Stimulated activated CD8-positive, alpha-beta memory T cell treated with anti-CD3 and anti-CD28 coated beads, Interleukin-12 subunit alpha, Interleukin-12 subunit beta, amount 100 ng/mL, for 4 hours (primary cell): ENCODE measurements at regions not wholly inside any gene's neighbourhood (a gene's known extent, or its start where the extent isn't known, plus 50 kb on each side); places are given as distances from the start of the nearest gene placed in this dataset.

Experiments
- DNase-seq: peaks from one replicate; pipeline ENCODE4 v3.0.0-alpha.2; 2020; ENCODE audit warnings: low read depth

- DNase-seq = no peak
Measured at GRCh38 chr14:105776924-105777323, 250.5 kb downstream of the TMEM121 start.

GRCh38 chr14:105783707-105784106, 257.3 kb downstream of the TMEM121 start:
- DNase-seq = no peak

GRCh38 chr14:105793836-105794235, 267.5 kb downstream of the TMEM121 start:
- DNase-seq = no peak

GRCh38 chr14:105797546-105797945, 271.2 kb downstream of the TMEM121 start:
- no peak for DNase-seq

- DNase-seq = no peak
Measured at GRCh38 chr14:105805701-105806100, 279.3 kb downstream of the TMEM121 start.

GRCh38 chr14:105806568-105806967, 280.2 kb downstream of the TMEM121 start:
- DNase-seq = no peak

- DNase-seq = no peak
Measured at GRCh38 chr14:105817971-105818711, 291.8 kb downstream of the TMEM121 start.

- DNase-seq = no peak
Measured at GRCh38 chr14:105818712-105819005, 292.3 kb downstream of the TMEM121 start.

GRCh38 chr14:105830171-105830570, 303.8 kb downstream of the TMEM121 start:
- DNase-seq = no peak

- no peak for DNase-seq
Measured at GRCh38 chr14:105836160-105836559, 309.8 kb downstream of the TMEM121 start.

- DNase-seq = no peak
Measured at GRCh38 chr14:105836730-105837129, 310.3 kb downstream of the TMEM121 start.

- DNase-seq = no peak
Measured at GRCh38 chr14:105837349-105838063, 311.1 kb downstream of the TMEM121 start.

- DNase-seq = no peak
Measured at GRCh38 chr14:105838107-105838506, 311.7 kb downstream of the TMEM121 start.

- DNase-seq = no peak
Measured at GRCh38 chr14:105838591-105839424, 312.4 kb downstream of the TMEM121 start.

GRCh38 chr14:105839425-105840265, 313.3 kb downstream of the TMEM121 start:
- no peak for DNase-seq

GRCh38 chr14:105840266-105841021, 314.1 kb downstream of the TMEM121 start:
- DNase-seq = no peak

GRCh38 chr14:105841022-105842009, 314.9 kb downstream of the TMEM121 start:
- DNase-seq = no peak

- DNase-seq = no peak
Measured at GRCh38 chr14:105842105-105842504, 315.7 kb downstream of the TMEM121 start.

- DNase-seq = no peak
Measured at GRCh38 chr14:105843444-105844046, 317.2 kb downstream of the TMEM121 start.
